BLaER1 (cell line): ENCODE measurements at regions not wholly inside any gene's neighbourhood (a gene's known extent, or its start where the extent isn't known, plus 50 kb on each side); places are given as distances from the start of the nearest gene placed in this dataset.

Source experiments
- H3K27ac ChIP-seq: shearing (Covaris generic); formaldehyde crosslinking; 2 replicates; pipeline ENCODE4 v1.8.1; 2022
- H3K27me3 ChIP-seq: shearing (Covaris generic); formaldehyde crosslinking; 2 replicates; pipeline ENCODE4 v1.8.1; 2022
- H3K36me3 ChIP-seq: shearing (Covaris generic); formaldehyde crosslinking; 2 replicates; pipeline ENCODE4 v1.8.1; 2022
- H3K4me1 ChIP-seq: shearing (Covaris generic); formaldehyde crosslinking; 2 replicates; pipeline ENCODE4 v1.8.1; 2022
- H3K4me2 ChIP-seq: shearing (Covaris generic); formaldehyde crosslinking; 2 replicates; pipeline ENCODE4 v1.8.1; 2022
- H3K4me3 ChIP-seq: shearing (Covaris generic); formaldehyde crosslinking; 2 replicates; pipeline ENCODE4 v1.8.1; 2022
- H3K9ac ChIP-seq: shearing (Covaris generic); formaldehyde crosslinking; 2 replicates; pipeline ENCODE4 v1.8.1; 2022
- H3K9me3 ChIP-seq: shearing (Covaris generic); formaldehyde crosslinking; 2 replicates; pipeline ENCODE4 v1.8.1; 2022
- H4K20me1 ChIP-seq: shearing (Covaris generic); formaldehyde crosslinking; 2 replicates; pipeline ENCODE4 v1.8.1; 2022
- Cebpa-rat ChIP-seq: shearing (Covaris generic); IDR thresholded peaks from 2 replicates; pipeline ENCODE4 v1.8.1; 2022

DNA sequence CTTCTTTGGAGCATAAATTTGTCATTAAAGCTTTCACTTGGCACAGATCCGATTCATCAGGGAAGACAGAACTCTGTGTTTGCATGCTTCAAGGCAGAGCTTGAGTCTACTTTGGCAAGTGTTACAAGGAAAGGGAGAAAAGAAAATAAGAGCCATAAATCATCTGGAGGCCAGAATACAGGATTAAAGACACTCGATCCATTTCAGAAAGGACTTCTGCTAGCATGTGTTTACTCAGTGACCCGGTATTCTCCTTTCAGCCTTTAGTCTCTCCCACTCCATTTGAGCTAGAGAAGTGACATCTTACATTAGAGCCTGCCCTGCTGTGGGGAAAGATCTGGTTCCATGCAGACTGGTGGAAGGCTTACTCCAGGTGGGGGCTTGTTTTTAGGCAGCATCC is 306.4 kb downstream of the KLF5 start:
- Histone ChIP-seq H3K4me3 (no peak overlapping the region), H3K27me3 (no peaks in the 10 kb centered on the region), H4K20me1 (no peaks in the 10 kb centered on the region), H3K9me3 (no peaks in the 10 kb centered on the region), H3K9ac (no peak overlapping the region), H3K36me3 (no peaks in the 10 kb centered on the region), H3K4me2 (no peak overlapping the region), H3K27ac (no peak overlapping the region), H3K4me1 (no peaks in the 10 kb centered on the region)
- no peak for TF ChIP-seq Cebpa-rat

DNA sequence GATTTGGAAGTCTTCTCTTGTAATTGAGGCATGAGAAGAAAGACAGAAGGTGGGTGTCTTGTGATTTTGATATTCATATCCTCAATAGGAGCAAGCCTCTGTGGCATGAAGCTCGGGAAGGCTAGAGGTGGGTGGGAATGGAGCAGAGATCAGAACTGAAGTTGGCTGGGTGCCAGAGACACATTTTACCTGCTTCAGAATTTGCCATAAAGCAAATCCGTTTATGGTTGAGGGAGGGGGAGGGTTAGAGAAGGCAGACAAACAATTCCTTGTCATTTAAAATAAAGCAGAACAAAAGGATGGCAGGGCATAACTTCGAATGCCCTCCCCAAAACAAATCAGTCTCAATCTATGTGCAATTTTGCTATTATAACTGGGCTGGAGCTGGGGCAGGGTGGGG is 305.9 kb downstream of the KLF5 start:
- Histone ChIP-seq H4K20me1 (no peaks in the 10 kb centered on the region), H3K9ac (no peak overlapping the region), H3K4me1 (no peaks in the 10 kb centered on the region), H3K4me3 (no peak overlapping the region), H3K36me3 (no peaks in the 10 kb centered on the region), H3K9me3 (no peaks in the 10 kb centered on the region), H3K27me3 (no peaks in the 10 kb centered on the region), H3K4me2 (no peak overlapping the region), H3K27ac (no peak overlapping the region)
- TF ChIP-seq Cebpa-rat, result no peak

DNA sequence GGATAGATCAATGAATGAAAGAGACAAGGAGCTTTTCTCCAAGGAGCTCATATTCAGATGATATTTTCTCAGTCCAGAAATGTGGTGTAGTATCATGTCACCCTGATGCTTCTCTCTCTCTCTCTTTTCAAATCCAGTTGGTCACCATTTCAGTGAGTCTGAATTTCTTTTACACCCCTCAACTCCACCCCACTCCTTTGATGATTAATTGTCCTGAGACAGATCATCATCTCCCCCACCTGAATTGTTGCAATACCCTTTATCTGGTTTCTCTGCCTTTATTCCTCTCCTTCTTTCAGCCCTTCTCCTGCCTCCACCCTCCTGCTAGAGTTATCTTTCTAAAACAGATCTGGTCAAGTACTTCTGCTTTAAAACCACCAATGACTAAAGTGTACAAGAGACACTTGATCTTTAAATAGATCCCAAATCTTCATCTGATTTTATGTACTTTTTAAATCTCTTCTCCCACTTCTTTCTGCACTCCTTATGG is 299.8 kb downstream of the KLF5 start:
- no peak for TF ChIP-seq Cebpa-rat
- no peaks in the 10 kb centered on the region for H3K36me3 ChIP-seq

DNA sequence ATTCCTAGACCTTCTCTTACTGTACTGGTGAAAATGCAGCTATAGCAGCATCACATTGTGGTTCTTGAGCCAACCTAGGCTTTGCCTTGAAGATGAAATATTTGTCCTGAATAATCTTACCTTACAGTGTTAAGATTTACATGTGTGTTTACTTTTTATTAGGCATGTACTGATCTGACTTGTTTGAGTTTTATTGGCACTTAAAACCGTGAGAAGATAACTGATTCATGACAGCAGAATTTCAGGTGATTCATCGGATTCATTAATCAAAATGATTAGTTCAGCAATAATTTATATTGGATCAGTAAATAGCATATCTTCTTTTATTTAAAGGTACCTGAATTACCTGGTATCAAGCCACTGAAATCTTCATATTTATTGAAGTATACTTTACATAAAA is 296.3 kb downstream of the KLF5 start:
- no peak for TF ChIP-seq Cebpa-rat
- H3K36me3 ChIP-seq, result no peaks in the 10 kb centered on the region

More for the DNA sequence above, 299.8 kb downstream of the KLF5 start:
- H3K9ac ChIP-seq, result no peak overlapping the region
- H3K4me2 ChIP-seq, result no peak overlapping the region
- no peaks in the 10 kb centered on the region for H4K20me1 ChIP-seq
- no peaks in the 10 kb centered on the region for H3K27me3 ChIP-seq
- no peak overlapping the region for H3K27ac ChIP-seq
- no peaks in the 10 kb centered on the region for H3K9me3 ChIP-seq
- H3K4me1 ChIP-seq, result no peaks in the 10 kb centered on the region
- H3K4me3 ChIP-seq, result no peak overlapping the region

DNA sequence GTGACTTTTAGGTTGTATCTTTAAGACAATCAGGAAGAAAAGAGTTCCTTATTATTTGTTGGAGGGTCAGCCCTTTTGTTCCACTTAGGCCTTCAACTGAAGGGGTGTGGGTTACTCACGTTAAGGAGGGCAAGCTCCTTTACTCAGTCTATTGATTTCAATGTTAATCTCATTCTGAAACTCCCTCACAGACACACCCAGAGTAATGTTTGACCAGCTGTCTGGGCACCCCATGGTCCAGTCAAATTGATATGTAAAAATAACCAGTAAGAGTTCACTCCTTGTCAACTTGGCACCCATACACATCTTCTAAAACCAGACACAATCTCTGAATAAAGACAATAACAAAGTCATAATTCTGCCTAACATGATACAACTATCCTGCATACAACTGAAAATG is 292.9 kb downstream of the KLF5 start:
- H3K36me3 ChIP-seq, result no peaks in the 10 kb centered on the region
- H4K20me1 ChIP-seq, result no peaks in the 10 kb centered on the region
- no peak overlapping the region for H3K4me2 ChIP-seq
- H3K4me1 ChIP-seq, result no peaks in the 10 kb centered on the region
- no peak overlapping the region for H3K4me3 ChIP-seq
- TF ChIP-seq Cebpa-rat, result no peak
- H3K27ac ChIP-seq, result no peak overlapping the region
- no peaks in the 10 kb centered on the region for H3K9me3 ChIP-seq
- no peaks in the 10 kb centered on the region for H3K27me3 ChIP-seq
- no peak overlapping the region for H3K9ac ChIP-seq

More for the DNA sequence above, 296.3 kb downstream of the KLF5 start:
- no peaks in the 10 kb centered on the region for H3K27me3 ChIP-seq
- H4K20me1 ChIP-seq, result no peaks in the 10 kb centered on the region
- no peak overlapping the region for H3K4me2 ChIP-seq
- no peak overlapping the region for H3K27ac ChIP-seq
- H3K4me3 ChIP-seq, result no peak overlapping the region
- no peak overlapping the region for H3K9ac ChIP-seq
- no peaks in the 10 kb centered on the region for H3K9me3 ChIP-seq
- H3K4me1 ChIP-seq, result no peaks in the 10 kb centered on the region

DNA sequence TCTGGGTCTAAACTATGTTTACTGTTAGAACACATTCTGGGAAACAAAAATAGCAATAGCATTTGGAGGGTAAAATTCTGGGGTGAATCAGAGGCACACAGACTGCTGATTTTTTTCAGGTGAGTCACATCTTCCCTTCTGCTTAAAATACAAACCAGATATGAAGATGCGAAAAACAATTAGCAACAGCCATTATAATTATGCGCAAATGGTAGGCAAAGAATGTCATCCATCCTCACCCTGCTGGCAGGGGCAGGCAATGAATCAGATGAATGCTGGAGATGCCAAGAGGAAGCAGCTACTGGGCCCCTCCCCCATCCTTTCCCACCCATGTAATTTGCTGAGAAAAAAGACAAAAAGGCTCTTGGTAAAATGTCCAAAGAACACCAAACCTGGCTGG is 282.9 kb downstream of the KLF5 start:
- no peak overlapping the region for H3K27ac ChIP-seq
- H3K27me3 ChIP-seq, result no peaks in the 10 kb centered on the region
- no peaks in the 10 kb centered on the region for H3K4me1 ChIP-seq
- H3K4me3 ChIP-seq, result no peak overlapping the region
- H4K20me1 ChIP-seq, result no peaks in the 10 kb centered on the region
- TF ChIP-seq Cebpa-rat, result no peak
- H3K4me2 ChIP-seq, result no peak overlapping the region
- H3K9ac ChIP-seq, result no peak overlapping the region
- H3K36me3 ChIP-seq, result no peaks in the 10 kb centered on the region
- H3K9me3 ChIP-seq, result no peaks in the 10 kb centered on the region

DNA sequence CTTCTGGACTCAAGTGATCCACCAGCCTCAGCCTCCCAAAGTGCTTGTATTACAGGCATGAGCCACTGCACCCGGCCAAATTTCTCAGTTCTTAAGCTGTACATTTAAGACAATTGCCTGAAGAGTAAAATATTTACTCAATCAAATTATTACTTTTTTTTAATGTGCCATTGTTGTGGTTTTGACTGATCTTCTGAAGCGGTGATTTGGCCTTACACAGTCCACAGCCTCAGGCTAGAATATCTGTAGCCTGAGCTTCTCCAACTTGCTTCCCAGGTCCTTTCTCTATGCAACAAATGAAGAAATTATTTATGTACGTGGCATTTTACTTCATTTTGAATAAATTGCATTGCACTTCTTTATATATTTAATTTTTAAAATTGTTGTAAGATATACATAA is 281.3 kb downstream of the KLF5 start:
- no peak overlapping the region for H3K9ac ChIP-seq
- H3K4me3 ChIP-seq, result no peak overlapping the region
- no peaks in the 10 kb centered on the region for H3K36me3 ChIP-seq
- no peak overlapping the region for H3K27ac ChIP-seq
- no peaks in the 10 kb centered on the region for H3K27me3 ChIP-seq
- no peaks in the 10 kb centered on the region for H3K4me1 ChIP-seq
- no peak for TF ChIP-seq Cebpa-rat
- H3K4me2 ChIP-seq, result no peak overlapping the region
- no peaks in the 10 kb centered on the region for H3K9me3 ChIP-seq
- no peaks in the 10 kb centered on the region for H4K20me1 ChIP-seq

DNA sequence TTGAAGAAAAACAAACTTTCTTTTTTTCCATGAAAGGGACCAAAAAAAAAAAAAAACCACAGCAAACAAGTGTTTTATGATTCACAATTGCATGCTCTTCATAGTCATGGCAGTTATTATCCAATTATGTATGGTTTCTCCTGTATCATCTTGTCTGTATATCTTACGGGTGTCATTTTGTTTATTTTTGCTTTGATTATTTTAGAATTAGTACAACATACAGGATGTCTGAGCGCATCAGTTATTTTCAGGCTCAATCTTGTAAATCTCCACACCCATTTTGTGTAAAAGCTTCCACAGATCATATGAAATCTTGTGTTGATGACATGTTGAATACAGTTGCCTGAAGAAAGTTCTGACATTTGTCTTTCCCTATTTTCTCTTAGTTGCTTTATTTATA is 280.3 kb downstream of the KLF5 start:
- H3K27ac ChIP-seq, result no peak overlapping the region
- no peaks in the 10 kb centered on the region for H3K4me1 ChIP-seq
- no peaks in the 10 kb centered on the region for H3K36me3 ChIP-seq
- H3K4me3 ChIP-seq, result no peak overlapping the region
- H3K27me3 ChIP-seq, result no peaks in the 10 kb centered on the region
- no peak for TF ChIP-seq Cebpa-rat
- H4K20me1 ChIP-seq, result no peaks in the 10 kb centered on the region
- H3K4me2 ChIP-seq, result no peak overlapping the region
- no peaks in the 10 kb centered on the region for H3K9me3 ChIP-seq
- H3K9ac ChIP-seq, result no peak overlapping the region

DNA sequence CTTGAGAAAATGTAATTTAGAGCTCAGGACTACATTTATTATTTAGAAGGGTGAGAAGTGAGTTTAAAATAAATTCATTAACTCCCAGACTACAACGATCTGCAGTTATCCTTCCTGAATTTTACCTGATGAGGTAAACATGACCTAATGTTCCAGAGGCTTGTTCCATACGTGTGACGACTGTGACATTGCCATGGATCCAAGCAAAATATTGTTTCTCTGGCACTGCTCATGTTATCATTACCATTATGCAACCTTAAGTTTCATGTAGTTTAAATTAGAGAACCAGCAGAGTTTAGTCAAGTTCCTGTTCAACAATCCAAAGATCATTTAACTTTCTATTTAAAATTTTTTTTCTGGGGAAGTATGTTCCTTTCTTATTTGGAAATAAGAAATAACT is 279.6 kb downstream of the KLF5 start:
- H3K9ac ChIP-seq, result no peak overlapping the region
- no peak overlapping the region for H3K4me2 ChIP-seq
- no peaks in the 10 kb centered on the region for H3K9me3 ChIP-seq
- no peak overlapping the region for H3K27ac ChIP-seq
- H3K36me3 ChIP-seq, result no peaks in the 10 kb centered on the region
- no peak overlapping the region for H3K4me3 ChIP-seq
- no peak for TF ChIP-seq Cebpa-rat
- no peaks in the 10 kb centered on the region for H4K20me1 ChIP-seq
- no peaks in the 10 kb centered on the region for H3K4me1 ChIP-seq
- H3K27me3 ChIP-seq, result no peaks in the 10 kb centered on the region

DNA sequence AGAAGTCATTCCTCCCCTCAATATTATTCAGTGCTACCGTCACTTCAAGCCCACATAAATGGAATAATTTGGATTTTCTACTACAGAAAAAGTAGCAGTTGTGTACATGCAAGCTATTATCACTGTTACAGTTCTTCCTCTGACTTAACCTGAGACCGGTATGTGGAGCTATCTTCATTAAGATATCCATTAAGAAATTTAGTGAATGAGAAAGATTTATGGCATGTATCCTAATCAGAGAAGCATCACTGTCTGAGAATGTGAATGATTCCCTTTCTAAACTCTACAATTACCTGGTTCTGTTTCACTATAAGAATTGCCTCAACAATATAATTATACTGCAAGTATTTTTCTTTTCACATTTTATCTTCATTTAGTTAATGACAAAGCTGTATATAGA is 278.7 kb downstream of the KLF5 start:
- TF ChIP-seq Cebpa-rat, result no peak
- no peaks in the 10 kb centered on the region for H3K36me3 ChIP-seq
- no peaks in the 10 kb centered on the region for H3K4me1 ChIP-seq
- H3K27ac ChIP-seq, result no peak overlapping the region
- no peaks in the 10 kb centered on the region for H4K20me1 ChIP-seq
- no peaks in the 10 kb centered on the region for H3K27me3 ChIP-seq
- no peak overlapping the region for H3K9ac ChIP-seq
- no peak overlapping the region for H3K4me3 ChIP-seq
- H3K4me2 ChIP-seq, result no peak overlapping the region
- no peaks in the 10 kb centered on the region for H3K9me3 ChIP-seq

DNA sequence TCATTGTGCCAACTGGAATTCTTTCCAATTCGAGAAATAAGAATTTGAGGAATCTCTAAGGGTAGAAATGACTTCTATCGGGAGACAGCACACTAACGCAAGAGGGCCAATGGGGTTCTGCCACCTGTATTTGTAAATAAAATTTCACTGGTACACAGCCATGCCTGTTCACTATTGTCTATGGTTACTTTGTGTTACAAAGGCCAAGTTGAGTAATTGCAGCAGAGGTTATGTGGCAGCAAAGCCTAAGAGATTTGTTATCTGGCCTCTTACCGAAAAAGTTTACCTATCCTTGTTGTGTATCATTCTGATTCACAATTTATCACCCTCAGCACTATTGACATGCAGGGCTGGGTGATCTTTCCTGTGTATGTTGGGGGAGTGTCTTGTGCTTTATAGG is 278.0 kb downstream of the KLF5 start:
- Histone ChIP-seq H4K20me1 (no peaks in the 10 kb centered on the region), H3K9ac (no peak overlapping the region), H3K27me3 (no peaks in the 10 kb centered on the region), H3K4me2 (no peak overlapping the region), H3K4me1 (no peaks in the 10 kb centered on the region), H3K36me3 (no peaks in the 10 kb centered on the region), H3K9me3 (no peaks in the 10 kb centered on the region), H3K27ac (no peak overlapping the region), H3K4me3 (no peak overlapping the region)
- no peak for TF ChIP-seq Cebpa-rat
